ENCODE measurements at regions not wholly inside any gene's neighbourhood (a gene's known extent, or its start where the extent isn't known, plus 50 kb on each side); places are given as distances from the start of the nearest gene placed in this dataset.

DNA sequence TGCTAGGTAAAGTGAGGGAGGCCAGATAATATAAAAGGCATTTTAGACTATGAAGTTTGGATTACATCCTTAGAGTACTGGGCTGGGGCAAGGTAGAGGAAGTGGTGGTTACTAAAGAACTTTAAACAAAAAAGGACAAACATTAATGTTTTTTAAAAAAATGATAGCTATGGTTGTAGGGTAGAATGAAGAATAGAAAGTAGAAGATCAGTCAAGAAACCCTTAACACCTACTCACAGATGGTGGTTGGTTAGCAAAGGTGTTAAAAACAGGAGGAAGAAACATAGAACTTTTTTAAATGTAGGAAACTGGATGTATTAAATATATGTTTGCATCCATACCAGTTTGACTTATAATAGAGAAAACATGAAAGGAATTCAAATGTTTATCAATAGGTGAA is 80.7 kb upstream of the ELOVL5 start (continued):
- TF ChIP-seq MYB (IDR thresholded peaks at IDR 0.05; ENCODE audit: borderline replicate concordance, low read depth, low read length) = no peak

DNA sequence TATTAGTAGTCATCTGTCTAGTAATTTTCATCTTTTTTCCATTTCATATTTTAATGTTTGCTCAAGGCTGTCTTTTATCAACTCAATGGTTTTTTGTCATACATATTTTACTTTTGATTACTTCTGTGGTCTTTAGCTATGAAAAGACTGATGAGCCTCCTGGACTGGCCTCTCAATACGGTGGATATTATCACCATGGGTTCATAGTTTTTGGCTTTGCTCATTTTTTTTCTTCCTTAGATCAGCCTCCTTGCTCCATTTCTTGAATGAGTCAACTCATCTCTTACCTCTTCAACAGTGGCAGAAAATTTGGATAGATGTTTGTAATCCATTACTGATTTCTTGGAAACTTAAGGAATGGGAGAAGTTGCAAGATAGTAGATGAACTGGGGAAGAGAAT is 80.1 kb upstream of the ELOVL5 start:
- DNase-seq (ENCODE audit: low read depth, low spot score) = no peak
- no peak for FAIRE-seq
- Histone ChIP-seq H3K9ac (ENCODE audit: control insufficient read depth, insufficient read depth, low read length) (no peak overlapping the region), H3K4me3 (no peak overlapping the region), H3K27me3 (replicated peaks in 1 of 2; ENCODE audit: control insufficient read depth in 2 of 2, insufficient read depth in 2 of 2, low read length in 1 of 2) (0 out of 4 replicates have a peak, but pooled peaks cover 0 to 7% of the 10 kb centered on the region in 2 experiments), H3K36me3 (ENCODE audit: control insufficient read depth in 2 of 2, insufficient read depth in 2 of 2, low read length in 1 of 2) (no peaks in the 10 kb centered on the region), H3K4me1 (ENCODE audit: control insufficient read depth, insufficient read depth, low read length) (peaks cover 4% of the 10 kb centered on the region; the same call in 1 of the 2 replicates), H3K4me2 (ENCODE audit: control insufficient read depth, insufficient read depth) (no peak overlapping the region), H4K20me1 (ENCODE audit: control insufficient read depth, insufficient read depth) (no peaks in the 10 kb centered on the region), H3K9me3 (replicated peaks; ENCODE audit: control insufficient read depth, insufficient read depth, low read length) (no peaks in the 10 kb centered on the region), H3K27ac (ENCODE audit: control insufficient read depth, insufficient read depth) (no peak overlapping the region), H2AFZ (ENCODE audit: control insufficient read depth, low read depth, low read length) (no peak overlapping the region), H3K79me2 (ENCODE audit: control insufficient read depth, insufficient read depth, low read length) (no peaks in the 10 kb centered on the region)
- 67% methylated on average over 1 of the region's 1 CpG for WGBS (ENCODE audit: insufficient coverage, insufficient replicate concordance, low lambda C conversion rate, missing lambda C conversion rate)
- TF ChIP-seq, protein P1, sequence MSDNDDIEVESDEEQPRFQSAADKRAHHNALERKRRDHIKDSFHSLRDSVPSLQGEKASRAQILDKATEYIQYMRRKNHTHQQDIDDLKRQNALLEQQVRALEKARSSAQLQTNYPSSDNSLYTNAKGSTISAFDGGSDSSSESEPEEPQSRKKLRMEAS (IDR thresholded peaks at IDR 0.05; ENCODE audit: low read depth, low read length) = no peak
- no peak for TF ChIP-seq RBBP5 (conservative IDR thresholded peaks at IDR 0.05)
- TF ChIP-seq, protein P2, sequence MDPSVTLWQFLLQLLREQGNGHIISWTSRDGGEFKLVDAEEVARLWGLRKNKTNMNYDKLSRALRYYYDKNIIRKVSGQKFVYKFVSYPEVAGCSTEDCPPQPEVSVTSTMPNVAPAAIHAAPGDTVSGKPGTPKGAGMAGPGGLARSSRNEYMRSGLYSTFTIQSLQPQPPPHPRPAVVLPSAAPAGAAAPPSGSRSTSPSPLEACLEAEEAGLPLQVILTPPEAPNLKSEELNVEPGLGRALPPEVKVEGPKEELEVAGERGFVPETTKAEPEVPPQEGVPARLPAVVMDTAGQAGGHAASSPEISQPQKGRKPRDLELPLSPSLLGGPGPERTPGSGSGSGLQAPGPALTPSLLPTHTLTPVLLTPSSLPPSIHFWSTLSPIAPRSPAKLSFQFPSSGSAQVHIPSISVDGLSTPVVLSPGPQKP (IDR thresholded peaks at IDR 0.05; ENCODE audit: low read depth, low read length) = no peak
- TF ChIP-seq SPI1 (IDR thresholded peaks at IDR 0.05; ENCODE audit: borderline replicate concordance, insufficient read depth, low read depth, low read length) = no peak
- no peak for TF ChIP-seq EP300 (IDR thresholded peaks at IDR 0.05; ENCODE audit: borderline replicate concordance in 1 of 2, control insufficient read depth in 1 of 2, low read depth in 2 of 2, low read length in 2 of 2)
- TF ChIP-seq, protein P3, sequence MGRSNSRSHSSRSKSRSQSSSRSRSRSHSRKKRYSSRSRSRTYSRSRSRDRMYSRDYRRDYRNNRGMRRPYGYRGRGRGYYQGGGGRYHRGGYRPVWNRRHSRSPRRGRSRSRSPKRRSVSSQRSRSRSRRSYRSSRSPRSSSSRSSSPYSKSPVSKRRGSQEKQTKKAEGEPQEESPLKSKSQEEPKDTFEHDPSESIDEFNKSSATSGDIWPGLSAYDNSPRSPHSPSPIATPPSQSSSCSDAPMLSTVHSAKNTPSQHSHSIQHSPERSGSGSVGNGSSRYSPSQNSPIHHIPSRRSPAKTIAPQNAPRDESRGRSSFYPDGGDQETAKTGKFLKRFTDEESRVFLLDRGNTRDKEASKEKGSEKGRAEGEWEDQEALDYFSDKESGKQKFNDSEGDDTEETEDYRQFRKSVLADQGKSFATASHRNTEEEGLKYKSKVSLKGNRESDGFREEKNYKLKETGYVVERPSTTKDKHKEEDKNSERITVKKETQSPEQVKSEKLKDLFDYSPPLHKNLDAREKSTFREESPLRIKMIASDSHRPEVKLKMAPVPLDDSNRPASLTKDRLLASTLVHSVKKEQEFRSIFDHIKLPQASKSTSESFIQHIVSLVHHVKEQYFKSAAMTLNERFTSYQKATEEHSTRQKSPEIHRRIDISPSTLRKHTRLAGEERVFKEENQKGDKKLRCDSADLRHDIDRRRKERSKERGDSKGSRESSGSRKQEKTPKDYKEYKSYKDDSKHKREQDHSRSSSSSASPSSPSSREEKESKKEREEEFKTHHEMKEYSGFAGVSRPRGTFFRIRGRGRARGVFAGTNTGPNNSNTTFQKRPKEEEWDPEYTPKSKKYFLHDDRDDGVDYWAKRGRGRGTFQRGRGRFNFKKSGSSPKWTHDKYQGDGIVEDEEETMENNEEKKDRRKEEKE (IDR thresholded peaks at IDR 0.05) = no peak
- no peak for TF ChIP-seq MXI1 (IDR thresholded peaks at IDR 0.05; ENCODE audit: low read depth, low read length)
- intact Hi-C loops (cut with micrococcal nuclease; ENCODE audit: unreplicated experiment) = loop anchor here (5.0 kb wide), 1 partner anchor 33 kb away; no protein-coding TSS in a partner anchor
- POLR2A ChIA-PET = interaction anchor here (1.0 to 5.4 kb wide), 9 partner anchors 11 to 256 kb away, joined by 3 to 31 read pairs (median 4); partner anchors contain the start of gene ELOVL5
- RAD21 ChIA-PET (ENCODE audit: unreplicated experiment) = interaction anchor here (0.9 to 8.7 kb wide), 12 partner anchors 10 to 256 kb away, joined by 3 to 125 read pairs (median 8); no protein-coding TSS in a partner anchor
- no TSS peak for BruUV-seq (replicated peaks)
- no peak for ATAC-seq
- in situ Hi-C loops (cut with MboI) = no loop called here
- CTCF ChIA-PET = interaction anchor here (0.9 to 13.1 kb wide), 14 partner anchors 9 to 256 kb away, joined by 3 to 225 read pairs (median 6); no protein-coding TSS in a partner anchor
- SMC1A ChIA-PET (ENCODE audit: uncharacterized antibody, unreplicated experiment) = interaction anchor here (0.9 to 7.4 kb wide), 20 partner anchors 10 to 255 kb away, joined by 3 to 130 read pairs (median 6); no protein-coding TSS in a partner anchor

All from GM12878 (cell line).